Thyroid gland (tissue), 4 donors: ENCODE measurements at regions not wholly inside any gene's neighbourhood (a gene's known extent, or its start where the extent isn't known, plus 50 kb on each side); places are given as distances from the start of the nearest gene placed in this dataset.

Source experiments
- POLR2A ChIP-seq, 2 donors: fragments of 450-650 bp; IDR thresholded peaks; one replicate each; pipeline ENCODE4 v1.6.1; 2017; ENCODE audit warnings: antibody characterized with exemption in 2 of 2, mild to moderate bottlenecking in 2 of 2, moderate library complexity in 1 of 2
- TF ChIP-seq, protein P1 (sequence below), 6 experiments: fragments of 200-600 bp in 3 of 6; fragments of 450-650 bp in 3 of 6; sonication (generic) in 3 of 6; IDR thresholded peaks; one replicate each; pipeline ENCODE4 v1.5.1; 2016 to 2019; ENCODE audit warnings: antibody characterized with exemption in 6 of 6, mild to moderate bottlenecking in 2 of 6, inconsistent platforms in 1 of 6, moderate library complexity in 1 of 6

DNA sequence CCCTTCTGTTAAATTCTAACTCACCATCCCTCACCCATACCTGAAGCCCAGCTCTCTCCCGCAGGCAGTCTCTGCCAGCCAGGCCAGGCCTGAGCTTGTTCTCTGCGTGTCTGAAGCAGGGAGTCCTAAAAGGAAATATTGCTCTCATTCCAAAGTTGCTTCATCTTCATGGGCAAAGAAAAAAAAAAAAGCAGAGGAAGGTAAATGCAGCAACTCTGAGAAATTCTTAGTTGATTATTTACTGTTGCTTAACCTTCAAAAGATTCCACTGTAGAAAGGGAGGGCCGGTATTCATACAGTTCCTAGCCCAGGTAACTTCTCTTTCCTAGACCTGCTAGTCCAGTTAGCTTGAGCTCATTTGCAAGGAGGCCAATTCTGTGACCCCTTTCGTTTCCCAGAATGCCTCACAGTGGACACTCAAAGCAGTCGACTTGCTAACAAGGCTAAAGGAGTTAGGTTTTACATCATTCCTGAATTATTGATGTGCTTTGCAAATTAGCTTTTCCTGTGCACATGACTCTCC, 193.5 kb upstream of the EEA1 start:
- TF ChIP-seq, protein P1, sequence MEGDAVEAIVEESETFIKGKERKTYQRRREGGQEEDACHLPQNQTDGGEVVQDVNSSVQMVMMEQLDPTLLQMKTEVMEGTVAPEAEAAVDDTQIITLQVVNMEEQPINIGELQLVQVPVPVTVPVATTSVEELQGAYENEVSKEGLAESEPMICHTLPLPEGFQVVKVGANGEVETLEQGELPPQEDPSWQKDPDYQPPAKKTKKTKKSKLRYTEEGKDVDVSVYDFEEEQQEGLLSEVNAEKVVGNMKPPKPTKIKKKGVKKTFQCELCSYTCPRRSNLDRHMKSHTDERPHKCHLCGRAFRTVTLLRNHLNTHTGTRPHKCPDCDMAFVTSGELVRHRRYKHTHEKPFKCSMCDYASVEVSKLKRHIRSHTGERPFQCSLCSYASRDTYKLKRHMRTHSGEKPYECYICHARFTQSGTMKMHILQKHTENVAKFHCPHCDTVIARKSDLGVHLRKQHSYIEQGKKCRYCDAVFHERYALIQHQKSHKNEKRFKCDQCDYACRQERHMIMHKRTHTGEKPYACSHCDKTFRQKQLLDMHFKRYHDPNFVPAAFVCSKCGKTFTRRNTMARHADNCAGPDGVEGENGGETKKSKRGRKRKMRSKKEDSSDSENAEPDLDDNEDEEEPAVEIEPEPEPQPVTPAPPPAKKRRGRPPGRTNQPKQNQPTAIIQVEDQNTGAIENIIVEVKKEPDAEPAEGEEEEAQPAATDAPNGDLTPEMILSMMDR (IDR thresholded peaks at IDR 0.05): no peak
- TF ChIP-seq POLR2A (IDR thresholded peaks at IDR 0.05): no peak
